HG02610 (cell line): ENCODE measurements at regions not wholly inside any gene's neighbourhood (a gene's known extent, or its start where the extent isn't known, plus 50 kb on each side); places are given as distances from the start of the nearest gene placed in this dataset.
"Not testable (repeated sequence)": the region's sequence is repeated elsewhere in the genome, so short reads cannot be mapped to it uniquely, and the experiment has no call there.

Experiments used
- ATAC-seq: cut with Tn5 transposase; IDR thresholded peaks from one replicate; pipeline ENCODE4 v1.9.1; 2021; ENCODE audit warnings: mild to moderate bottlenecking, moderate library complexity; ENCODE audit not compliant: unreplicated experiment

- not testable (repeated sequence) for ATAC-seq
Measured at GRCh38 chr11:87885084-87885483, 290.2 kb downstream of the RAB38 start.

GRCh38 chr11:87879118-87879517 lies 296.1 kb downstream of the RAB38 start:
- ATAC-seq = no peak

GRCh38 chr11:87878373-87878825 lies 296.8 kb downstream of the RAB38 start:
- ATAC-seq = no peak

- no peak for ATAC-seq
Measured at GRCh38 chr11:87871056-87871455, 304.2 kb downstream of the RAB38 start.

- no peak for ATAC-seq
Measured at GRCh38 chr11:87870086-87870485, 305.2 kb downstream of the RAB38 start.

GRCh38 chr11:87866951-87867350 lies 308.3 kb downstream of the RAB38 start:
- ATAC-seq = no peak

GRCh38 chr11:87861030-87861429 lies 314.2 kb downstream of the RAB38 start:
- ATAC-seq = no peak

GRCh38 chr11:87859636-87860035 lies 315.6 kb downstream of the RAB38 start:
- no peak for ATAC-seq

GRCh38 chr11:87851827-87852226 lies 323.4 kb downstream of the RAB38 start:
- ATAC-seq = no peak

- ATAC-seq = no peak
Measured at GRCh38 chr11:87851234-87851633, 324.0 kb downstream of the RAB38 start.

- ATAC-seq = no peak
Measured at GRCh38 chr11:87849216-87849615, 326.0 kb downstream of the RAB38 start.

- no peak for ATAC-seq
Measured at GRCh38 chr11:87840786-87841185, 334.5 kb downstream of the RAB38 start.

- ATAC-seq = no peak
Measured at GRCh38 chr11:87832211-87832610, 343.0 kb downstream of the RAB38 start.

GRCh38 chr11:87820011-87820410 lies 355.2 kb downstream of the RAB38 start:
- no peak for ATAC-seq

GRCh38 chr11:87819151-87819550 lies 356.1 kb downstream of the RAB38 start:
- peak; percentile 95 for ATAC-seq

- no peak for ATAC-seq
Measured at GRCh38 chr11:87812571-87813365, 362.5 kb downstream of the RAB38 start.

- ATAC-seq = no peak
Measured at GRCh38 chr11:87810486-87810885, 364.8 kb downstream of the RAB38 start.

GRCh38 chr11:87809256-87809655 lies 366.0 kb downstream of the RAB38 start:
- ATAC-seq = no peak

- ATAC-seq = no peak
Measured at GRCh38 chr11:87804176-87804575, 371.1 kb downstream of the RAB38 start.

- peak; percentile 58 for ATAC-seq
Measured at GRCh38 chr11:87803748-87804147, 371.5 kb downstream of the RAB38 start.

GRCh38 chr11:87784862-87785261 lies 390.4 kb downstream of the RAB38 start:
- not testable (repeated sequence) for ATAC-seq

GRCh38 chr11:87780068-87780413 lies 395.2 kb downstream of the RAB38 start:
- no peak for ATAC-seq
